ENCODE measurements at regions not wholly inside any gene's neighbourhood (a gene's known extent, or its start where the extent isn't known, plus 50 kb on each side); places are given as distances from the start of the nearest gene placed in this dataset.

GRCh38 chr9:16352251-16352650 is 518.2 kb downstream of the BNC2 start:
- H3K9ac ChIP-seq (ENCODE audit: extremely low read depth, insufficient read length, low read length), result no peak overlapping the region
- DNase-seq, result no peak
- H2AK5ac ChIP-seq (ENCODE audit: insufficient read length, low read length), result no peak overlapping the region
- H3K23me2 ChIP-seq (ENCODE audit: insufficient read length, low read depth, low read length, poor library complexity, severe bottlenecking), result no peaks in the 10 kb centered on the region
- H3K79me2 ChIP-seq (ENCODE audit: insufficient read depth, low read length), result no peaks in the 10 kb centered on the region
- no peak overlapping the region for H4K8ac ChIP-seq (replicated peaks; ENCODE audit: insufficient read length, low read depth, low read length)
- Mint-ChIP-seq H3K4me3 (no peak overlapping the region), H3K4me1 (peaks cover 0 to 5% of the 10 kb centered on the region in 2 experiments; a peak in 1 of 4 replicates), H3K27me3 (ENCODE audit: low read depth) (no peaks in the 10 kb centered on the region; the same call in none of the 2 replicates), H3K36me3 (ENCODE audit: insufficient read depth in 1 of 3, low read depth in 3 of 3) (no peaks in the 10 kb centered on the region), H3K9me3 (no peaks in the 10 kb centered on the region), H3K27ac (no peak overlapping the region; a peak in 1 of 7 replicates)
- H3K79me1 ChIP-seq (ENCODE audit: insufficient read depth, low read depth, low read length, poor library complexity, severe bottlenecking), result no peaks in the 10 kb centered on the region
- H2AFZ ChIP-seq (ENCODE audit: low read length), result no peak overlapping the region
- no peak overlapping the region for H3K56ac ChIP-seq (ENCODE audit: insufficient read length, low read depth, low read length)
- no peak overlapping the region for H4K5ac ChIP-seq (ENCODE audit: insufficient read length, low read depth, low read length)
- no peak overlapping the region for H3K18ac ChIP-seq (ENCODE audit: insufficient read length, low read depth, low read length)
- no peak overlapping the region for H4K91ac ChIP-seq (ENCODE audit: insufficient read length, low read depth, low read length)
- H4K20me1 ChIP-seq (ENCODE audit: control insufficient read depth, insufficient read depth, insufficient read length), result no peaks in the 10 kb centered on the region
- no peak overlapping the region for H2BK15ac ChIP-seq (ENCODE audit: low read depth, low read length)
- H3K14ac ChIP-seq (ENCODE audit: insufficient read depth, low read length), result no peak overlapping the region
- no peak overlapping the region for H3K27ac ChIP-seq (ENCODE audit: insufficient read length, low read depth, low read length)
- no peaks in the 10 kb centered on the region for H3K9me3 ChIP-seq (ENCODE audit: control insufficient read depth, low read depth, low read length)
- H3K23ac ChIP-seq (ENCODE audit: insufficient read length, low read depth, low read length), result no peak overlapping the region
- no peak overlapping the region for H3T11ph ChIP-seq (ENCODE audit: low read length)
- H2BK5ac ChIP-seq (ENCODE audit: insufficient read length, low read length), result no peak overlapping the region
- no peak overlapping the region for H3K4me2 ChIP-seq (ENCODE audit: insufficient read depth, insufficient read length, low read length)
- no peak overlapping the region for H2BK12ac ChIP-seq (ENCODE audit: insufficient read length, low read depth, low read length)
- no CpG with 5 or more reads among the region's 1 CpG for WGBS (ENCODE audit: extremely low coverage, insufficient read length, low lambda C conversion rate)
- H3K27me3 ChIP-seq (ENCODE audit: insufficient read depth, low read length), result no peaks in the 10 kb centered on the region
- no peak overlapping the region for H2BK20ac ChIP-seq (ENCODE audit: low read depth, low read length, poor library complexity, severe bottlenecking)
- no peak for TF ChIP-seq CTCF (conservative IDR thresholded peaks at IDR 0.05)
- H3K4me1 ChIP-seq (ENCODE audit: insufficient read depth, low read length), result no peaks in the 10 kb centered on the region
- H3K4ac ChIP-seq (ENCODE audit: low read depth, low read length), result no peak overlapping the region
- no peak overlapping the region for H2BK120ac ChIP-seq (ENCODE audit: low read depth, low read length, poor library complexity, severe bottlenecking)
